Fibroblast of skin of left quadriceps (primary cell): ENCODE measurements at regions not wholly inside any gene's neighbourhood (a gene's known extent, or its start where the extent isn't known, plus 50 kb on each side); places are given as distances from the start of the nearest gene placed in this dataset.
"Not testable (repeated sequence)": the region's sequence is repeated elsewhere in the genome, so short reads cannot be mapped to it uniquely, and the experiment has no call there.

ENCODE experiments used
- DNase-seq, 2 experiments: peaks; one replicate each; pipeline ENCODE4 v3.0.0-alpha.2; 2013; ENCODE audit warnings: low read depth in 2 of 2

DNA sequence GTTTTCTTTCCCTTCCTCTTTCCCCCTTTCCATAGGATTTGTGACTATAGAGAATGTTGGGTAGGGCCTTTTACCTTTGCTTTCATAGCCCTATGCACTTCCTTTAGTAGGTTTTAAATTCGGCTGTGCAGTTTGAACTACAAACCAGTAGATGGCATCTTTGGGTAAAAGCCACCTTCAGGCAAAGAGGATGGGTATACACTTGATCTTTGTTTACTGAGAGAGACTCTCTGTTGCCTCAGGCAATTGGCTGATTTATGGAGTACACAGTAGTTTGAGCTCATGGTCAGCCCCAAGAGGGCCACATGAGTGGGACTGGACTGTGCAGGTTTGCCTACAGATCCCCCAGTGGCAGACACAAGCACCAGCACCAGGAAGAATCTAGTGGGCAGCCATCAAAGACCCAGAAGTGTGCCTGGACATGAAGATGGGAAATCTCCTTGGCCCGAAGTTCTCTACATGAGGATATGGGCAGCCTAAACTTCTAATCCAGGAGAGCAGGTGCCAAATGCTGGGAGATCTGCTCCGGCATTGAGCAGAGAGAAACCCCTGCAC, 1304.3 kb upstream of the DDX18 start:
- no peak for DNase-seq

- no peak for DNase-seq
Measured at GRCh38 chr2:116511426-116511825, 1303.1 kb upstream of the DDX18 start.

GRCh38 chr2:116513991-116514390, 1300.5 kb upstream of the DDX18 start:
- no peak for DNase-seq

GRCh38 chr2:116517936-116518335, 1296.6 kb upstream of the DDX18 start:
- no peak for DNase-seq

GRCh38 chr2:116537811-116538210, 1276.7 kb upstream of the DDX18 start:
- no peak for DNase-seq

DNA sequence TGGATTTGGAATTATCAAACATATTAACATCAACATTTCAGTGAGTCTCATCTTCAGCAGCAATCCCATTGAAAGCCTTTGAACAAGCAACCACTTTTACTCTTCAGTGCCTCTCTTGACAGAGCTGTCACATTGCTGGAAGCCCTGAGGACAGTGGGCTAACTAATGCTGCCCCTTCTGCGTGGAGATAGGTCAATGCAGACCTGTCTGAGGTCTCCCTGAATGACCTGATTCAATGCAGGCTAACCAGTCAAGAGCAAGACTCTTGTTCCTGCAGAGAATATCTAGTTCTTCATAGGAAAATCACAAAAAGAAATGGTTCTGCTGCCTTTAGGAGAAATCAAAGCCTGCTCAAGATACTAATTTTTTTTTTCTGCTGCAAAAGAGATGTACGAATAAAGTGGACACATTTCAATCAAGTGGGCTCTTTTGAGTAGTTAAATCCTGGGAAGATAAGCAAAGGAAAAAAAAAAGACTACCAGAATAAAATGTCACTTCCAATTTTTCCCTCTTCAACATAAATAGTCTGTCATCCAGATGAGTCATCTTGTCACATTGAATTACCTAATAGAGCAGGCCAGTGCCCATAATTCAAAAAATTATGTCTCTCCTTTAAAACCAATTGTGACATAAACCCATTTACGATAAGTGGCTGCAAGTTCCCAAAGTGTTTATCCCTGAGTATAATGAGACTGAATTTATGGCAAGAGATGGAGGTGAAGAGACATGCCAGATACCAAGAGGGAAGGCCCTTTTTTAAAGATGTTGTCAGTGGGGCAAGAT, 1269.0 kb upstream of the DDX18 start:
- DNase-seq, result no peak

DNA sequence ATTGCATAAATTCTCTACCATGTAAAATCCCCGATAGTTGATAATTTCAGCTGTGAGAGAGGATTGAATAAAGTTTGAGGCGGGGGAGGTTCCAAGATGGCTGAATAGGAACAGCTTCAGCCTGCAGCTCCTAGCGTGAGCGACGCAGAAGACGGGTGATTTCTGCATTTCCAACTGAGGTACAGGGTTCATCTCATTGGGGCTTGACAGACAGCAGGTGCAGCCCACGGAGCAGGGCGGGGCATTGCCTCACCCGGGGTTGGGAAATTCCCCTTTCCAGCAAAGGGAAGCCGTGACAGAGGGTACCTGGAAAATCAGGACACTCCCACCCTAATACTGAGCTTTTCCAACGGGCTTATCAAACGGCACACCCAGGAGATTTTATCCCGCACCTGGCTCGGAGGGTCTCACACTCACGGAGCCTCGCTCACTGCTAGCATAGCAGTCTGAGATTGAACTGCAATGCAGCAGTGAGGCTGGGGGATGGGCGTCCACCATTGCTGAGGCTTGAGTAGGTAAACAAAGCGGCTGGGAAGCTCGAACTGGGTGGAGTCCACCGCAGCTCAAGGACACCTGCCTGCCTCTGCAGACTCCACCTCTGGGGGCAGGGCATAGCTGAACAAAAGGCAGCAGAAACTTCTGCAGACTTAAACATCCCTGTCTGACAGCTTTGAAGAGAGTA, 1261.6 kb upstream of the DDX18 start:
- not testable (repeated sequence) for DNase-seq

GRCh38 chr2:116580209-116580608, 1234.3 kb upstream of the DDX18 start:
- DNase-seq, result no peak

DNA sequence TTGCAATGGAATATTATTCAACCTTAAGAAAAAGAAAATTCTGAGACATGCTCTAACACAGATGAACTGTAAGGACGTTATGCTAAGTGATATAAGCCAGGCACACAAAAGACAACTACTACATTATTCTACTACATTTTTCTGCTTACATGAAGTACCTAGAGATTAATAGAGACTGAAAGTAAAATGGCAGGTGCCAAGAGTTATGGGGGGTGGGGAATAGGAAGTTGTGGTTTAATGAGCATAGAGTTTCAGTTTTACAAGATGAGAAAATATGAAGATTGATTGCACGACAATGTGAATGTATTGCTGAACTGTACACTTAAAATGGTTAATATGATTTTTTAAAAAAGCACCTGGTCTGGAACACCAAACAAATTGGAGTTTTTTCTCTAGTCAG, 1231.6 kb upstream of the DDX18 start:
- DNase-seq, result no peak

GRCh38 chr2:116585669-116586327, 1228.7 kb upstream of the DDX18 start:
- DNase-seq, result no peak

DNA sequence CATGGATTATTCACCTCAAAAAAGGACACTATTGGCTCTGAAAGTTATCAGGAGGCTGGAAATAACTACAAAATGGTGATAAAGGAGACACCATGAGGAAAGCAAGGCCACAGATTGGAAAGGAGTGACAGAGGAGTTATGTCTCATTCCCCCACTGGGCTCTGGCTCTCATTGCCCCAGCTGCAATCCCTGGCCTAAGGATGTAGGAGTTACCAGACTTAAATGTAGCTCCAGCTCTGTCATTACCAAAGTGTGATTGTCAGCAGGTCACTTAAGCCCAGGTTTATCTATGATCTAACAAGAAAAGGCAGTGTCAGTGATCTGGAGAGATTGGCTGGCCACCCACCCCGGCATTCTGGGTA, 1228.2 kb upstream of the DDX18 start:
- DNase-seq, result no peak
